ENCODE measurements at regions not wholly inside any gene's neighbourhood (a gene's known extent, or its start where the extent isn't known, plus 50 kb on each side); places are given as distances from the start of the nearest gene placed in this dataset.

GRCh38 chrX:10922835-10923234 lies 188.3 kb upstream of the HCCS start:
- H3K27me3 Mint-ChIP-seq, result no peaks in the 10 kb centered on the region
- no peak for ATAC-seq
- CTCF ChIA-PET, result no interaction called here
- H3K4me1 Mint-ChIP-seq, result no peaks in the 10 kb centered on the region
- no peaks in the 10 kb centered on the region for H3K36me3 Mint-ChIP-seq (ENCODE audit: low read depth)
- peaks cover 1% of the 10 kb centered on the region for H3K9me3 Mint-ChIP-seq (ENCODE audit: low read depth)
- DNase-seq, result no peak
- intact Hi-C loops (cut with DNase I, micrococcal nuclease), result no loop called here
- no peak overlapping the region for H3K27ac Mint-ChIP-seq
- POLR2A ChIA-PET, result no interaction called here
- no peak overlapping the region for H3K4me3 Mint-ChIP-seq

GRCh38 chrX:10923466-10923865 lies 187.7 kb upstream of the HCCS start:
- no peak for ATAC-seq
- intact Hi-C loops (cut with DNase I, micrococcal nuclease), result no loop called here
- ChIA-PET CTCF (no interaction called here), POLR2A (no interaction called here)
- Mint-ChIP-seq H3K27me3 (no peaks in the 10 kb centered on the region), H3K4me3 (no peak overlapping the region), H3K4me1 (no peaks in the 10 kb centered on the region), H3K36me3 (ENCODE audit: low read depth) (no peaks in the 10 kb centered on the region), H3K27ac (no peak overlapping the region), H3K9me3 (ENCODE audit: low read depth) (peaks cover 4% of the 10 kb centered on the region)
- no peak for DNase-seq

GRCh38 chrX:10926404-10926803 lies 184.7 kb upstream of the HCCS start:
- peaks cover 4% of the 10 kb centered on the region for H3K9me3 Mint-ChIP-seq (ENCODE audit: low read depth)
- no peaks in the 10 kb centered on the region for H3K36me3 Mint-ChIP-seq (ENCODE audit: low read depth)
- CTCF ChIA-PET, result no interaction called here
- DNase-seq (no peak), ATAC-seq (no peak)
- H3K27ac Mint-ChIP-seq, result no peak overlapping the region
- H3K27me3 Mint-ChIP-seq, result no peaks in the 10 kb centered on the region
- POLR2A ChIA-PET, result no interaction called here
- intact Hi-C loops (cut with DNase I, micrococcal nuclease), result no loop called here
- H3K4me3 Mint-ChIP-seq, result no peak overlapping the region
- H3K4me1 Mint-ChIP-seq, result no peaks in the 10 kb centered on the region

GRCh38 chrX:10926891-10927290 lies 184.2 kb upstream of the HCCS start:
- no peak overlapping the region for H3K4me3 Mint-ChIP-seq
- intact Hi-C loops (cut with DNase I, micrococcal nuclease), result no loop called here
- no peak for ATAC-seq

GRCh38 chrX:10929747-10930146 lies 181.4 kb upstream of the HCCS start:
- intact Hi-C loops (cut with DNase I, micrococcal nuclease), result no loop called here
- no peaks in the 10 kb centered on the region for H3K36me3 Mint-ChIP-seq (ENCODE audit: low read depth)
- H3K9me3 Mint-ChIP-seq (ENCODE audit: low read depth), result peaks cover 3% of the 10 kb centered on the region
- ChIA-PET POLR2A (no interaction called here), CTCF (no interaction called here)
- no peaks in the 10 kb centered on the region for H3K27me3 Mint-ChIP-seq
- DNase-seq (no peak), ATAC-seq (no peak)
- H3K27ac Mint-ChIP-seq, result no peak overlapping the region
- no peaks in the 10 kb centered on the region for H3K4me1 Mint-ChIP-seq
- no peak overlapping the region for H3K4me3 Mint-ChIP-seq

More at GRCh38 chrX:10926891-10927290, 184.2 kb upstream of the HCCS start:
- H3K36me3 Mint-ChIP-seq (ENCODE audit: low read depth), result no peaks in the 10 kb centered on the region
- no peak for DNase-seq
- ChIA-PET CTCF (no interaction called here), POLR2A (no interaction called here)
- H3K27ac Mint-ChIP-seq, result no peak overlapping the region
- H3K4me1 Mint-ChIP-seq, result no peaks in the 10 kb centered on the region
- H3K9me3 Mint-ChIP-seq (ENCODE audit: low read depth), result peaks cover 4% of the 10 kb centered on the region
- H3K27me3 Mint-ChIP-seq, result no peaks in the 10 kb centered on the region

GRCh38 chrX:10930151-10930550 lies 181.0 kb upstream of the HCCS start:
- Mint-ChIP-seq H3K27me3 (no peaks in the 10 kb centered on the region), H3K36me3 (ENCODE audit: low read depth) (no peaks in the 10 kb centered on the region), H3K4me3 (no peak overlapping the region), H3K9me3 (ENCODE audit: low read depth) (peaks cover 4% of the 10 kb centered on the region), H3K27ac (no peak overlapping the region), H3K4me1 (no peaks in the 10 kb centered on the region)
- ATAC-seq (no peak), DNase-seq (no peak)
- intact Hi-C loops (cut with DNase I, micrococcal nuclease), result no loop called here
- CTCF ChIA-PET, result no interaction called here
- POLR2A ChIA-PET, result no interaction called here

- Mint-ChIP-seq H3K4me3 (no peak overlapping the region), H3K27me3 (no peaks in the 10 kb centered on the region), H3K36me3 (ENCODE audit: low read depth) (no peaks in the 10 kb centered on the region), H3K27ac (no peak overlapping the region), H3K9me3 (ENCODE audit: low read depth) (peaks cover 6% of the 10 kb centered on the region), H3K4me1 (no peaks in the 10 kb centered on the region)
- intact Hi-C loops (cut with DNase I, micrococcal nuclease), result no loop called here
- CTCF ChIA-PET, result no interaction called here
- POLR2A ChIA-PET, result no interaction called here
- no peak for DNase-seq
- no peak for ATAC-seq
Observed at GRCh38 chrX:10931976-10932375, 179.2 kb upstream of the HCCS start.

GRCh38 chrX:10932842-10933440 lies 178.2 kb upstream of the HCCS start:
- DNase-seq (no peak), ATAC-seq (no peak)
- Mint-ChIP-seq H3K36me3 (ENCODE audit: low read depth) (no peaks in the 10 kb centered on the region), H3K4me1 (no peaks in the 10 kb centered on the region), H3K27me3 (no peaks in the 10 kb centered on the region), H3K4me3 (no peak overlapping the region), H3K27ac (no peak overlapping the region), H3K9me3 (ENCODE audit: low read depth) (peaks cover 6% of the 10 kb centered on the region)
- ChIA-PET CTCF (no interaction called here), POLR2A (no interaction called here)
- intact Hi-C loops (cut with DNase I, micrococcal nuclease), result no loop called here

- no peak for DNase-seq
- no peak overlapping the region for H3K27ac Mint-ChIP-seq
- POLR2A ChIA-PET, result no interaction called here
- H3K4me3 Mint-ChIP-seq, result no peak overlapping the region
- H3K36me3 Mint-ChIP-seq (ENCODE audit: low read depth), result no peaks in the 10 kb centered on the region
- intact Hi-C loops (cut with DNase I, micrococcal nuclease), result no loop called here
- H3K4me1 Mint-ChIP-seq, result no peaks in the 10 kb centered on the region
- no peak for ATAC-seq
- H3K9me3 Mint-ChIP-seq (ENCODE audit: low read depth), result peaks cover 6% of the 10 kb centered on the region
- CTCF ChIA-PET, result no interaction called here
- no peaks in the 10 kb centered on the region for H3K27me3 Mint-ChIP-seq
Observed at GRCh38 chrX:10935501-10935900, 175.6 kb upstream of the HCCS start.

- H3K4me1 Mint-ChIP-seq, result no peaks in the 10 kb centered on the region
- POLR2A ChIA-PET, result no interaction called here
- no peaks in the 10 kb centered on the region for H3K27me3 Mint-ChIP-seq
- H3K9me3 Mint-ChIP-seq (ENCODE audit: low read depth), result peaks cover 6% of the 10 kb centered on the region
- no peak for DNase-seq
- no peak overlapping the region for H3K27ac Mint-ChIP-seq
- no peaks in the 10 kb centered on the region for H3K36me3 Mint-ChIP-seq (ENCODE audit: low read depth)
- intact Hi-C loops (cut with DNase I, micrococcal nuclease), result no loop called here
- CTCF ChIA-PET, result no interaction called here
- no peak for ATAC-seq
- no peak overlapping the region for H3K4me3 Mint-ChIP-seq
Observed at GRCh38 chrX:10936976-10937375, 174.2 kb upstream of the HCCS start.

GRCh38 chrX:10938365-10938923 lies 172.7 kb upstream of the HCCS start:
- no peaks in the 10 kb centered on the region for H3K36me3 Mint-ChIP-seq (ENCODE audit: low read depth)
- H3K4me3 Mint-ChIP-seq, result no peak overlapping the region
- intact Hi-C loops (cut with DNase I, micrococcal nuclease), result no loop called here
- no peaks in the 10 kb centered on the region for H3K4me1 Mint-ChIP-seq
- H3K27me3 Mint-ChIP-seq, result no peaks in the 10 kb centered on the region
- ATAC-seq (no peak), DNase-seq (no peak)
- ChIA-PET POLR2A (interaction anchor here (0.7 kb wide), 1 partner anchor 511 kb away, joined by 3 read pairs; no protein-coding TSS in a partner anchor), CTCF (no interaction called here)
- H3K9me3 Mint-ChIP-seq (ENCODE audit: low read depth), result peaks cover 8% of the 10 kb centered on the region
- no peak overlapping the region for H3K27ac Mint-ChIP-seq

- DNase-seq (no peak), ATAC-seq (no peak)
- Mint-ChIP-seq H3K36me3 (ENCODE audit: low read depth) (no peaks in the 10 kb centered on the region), H3K4me1 (no peaks in the 10 kb centered on the region), H3K27ac (no peak overlapping the region), H3K27me3 (no peaks in the 10 kb centered on the region), H3K9me3 (ENCODE audit: low read depth) (peaks cover 8% of the 10 kb centered on the region), H3K4me3 (no peak overlapping the region)
- intact Hi-C loops (cut with DNase I, micrococcal nuclease), result no loop called here
- POLR2A ChIA-PET, result no interaction called here
- CTCF ChIA-PET, result no interaction called here
Observed at GRCh38 chrX:10939424-10939823, 171.7 kb upstream of the HCCS start.

All from activated CD4-positive, alpha-beta T cell treated with anti-CD3 and anti-CD28 coated beads for 36 hours (primary cell).